ENCODE measurements at regions not wholly inside any gene's neighbourhood (a gene's known extent, or its start where the extent isn't known, plus 50 kb on each side); places are given as distances from the start of the nearest gene placed in this dataset.
"Not testable (repeated sequence)": the region's sequence is repeated elsewhere in the genome, so short reads cannot be mapped to it uniquely, and the experiment has no call there.

GRCh38 chr4:186846426-186846825 is 122.8 kb upstream of the FAT1 start:
- no peak for TF ChIP-seq CTCF (IDR thresholded peaks at IDR 0.05; ENCODE audit: insufficient read depth, missing control alignments)
- DNase-seq (ENCODE audit: insufficient read length, low spot score), result no peak
- FAIRE-seq, result no peak

- FAIRE-seq; DNase-seq (ENCODE audit: insufficient read length, low spot score): not testable (repeated sequence)
Observed at GRCh38 chr4:186847429-186848131, 123.9 kb upstream of the FAT1 start.

GRCh38 chr4:186848437-186848836 is 124.8 kb upstream of the FAT1 start:
- DNase-seq (ENCODE audit: insufficient read length, low spot score) (no peak), FAIRE-seq (no peak)
- no peak for TF ChIP-seq CTCF (IDR thresholded peaks at IDR 0.05; ENCODE audit: insufficient read depth, missing control alignments)

GRCh38 chr4:186851291-186852072 is 127.8 kb upstream of the FAT1 start:
- FAIRE-seq, result no peak
- no peak for DNase-seq (ENCODE audit: insufficient read length, low spot score)
- no peak for TF ChIP-seq CTCF (IDR thresholded peaks at IDR 0.05; ENCODE audit: insufficient read depth, missing control alignments)

GRCh38 chr4:186852073-186852420 is 128.4 kb upstream of the FAT1 start:
- DNase-seq (ENCODE audit: insufficient read length, low spot score) (no peak), FAIRE-seq (no peak)

GRCh38 chr4:186852964-186853391 is 129.3 kb upstream of the FAT1 start:
- FAIRE-seq, result no peak
- DNase-seq (ENCODE audit: insufficient read length, low spot score), result no peak
- no peak for TF ChIP-seq CTCF (IDR thresholded peaks at IDR 0.05; ENCODE audit: insufficient read depth, missing control alignments)

More at GRCh38 chr4:186852073-186852420, 128.4 kb upstream of the FAT1 start:
- no peak for TF ChIP-seq CTCF (IDR thresholded peaks at IDR 0.05; ENCODE audit: insufficient read depth, missing control alignments)

GRCh38 chr4:186854256-186854655 is 130.6 kb upstream of the FAT1 start:
- DNase-seq (ENCODE audit: insufficient read length, low spot score) (no peak), FAIRE-seq (no peak)
- TF ChIP-seq CTCF (IDR thresholded peaks at IDR 0.05; ENCODE audit: insufficient read depth, missing control alignments), result no peak
